Astrocyte (in vitro differentiated cells and primary cell): ENCODE measurements at regions not wholly inside any gene's neighbourhood (a gene's known extent, or its start where the extent isn't known, plus 50 kb on each side); places are given as distances from the start of the nearest gene placed in this dataset.

Experiments
- EZH2 ChIP-seq: IDR thresholded peaks from 2 replicates; pipeline ENCODE4 v1.6.1; 2012; ENCODE audit warnings: mild to moderate bottlenecking, low read length, inconsistent platforms; ENCODE audit not compliant: insufficient read depth
- TF ChIP-seq, protein P1 (sequence below): IDR thresholded peaks from 2 replicates; pipeline ENCODE4 v1.5.1; 2011; ENCODE audit warnings: low read depth, mild to moderate bottlenecking, inconsistent platforms, low read length, moderate library complexity; ENCODE audit not compliant: insufficient read depth

DNA sequence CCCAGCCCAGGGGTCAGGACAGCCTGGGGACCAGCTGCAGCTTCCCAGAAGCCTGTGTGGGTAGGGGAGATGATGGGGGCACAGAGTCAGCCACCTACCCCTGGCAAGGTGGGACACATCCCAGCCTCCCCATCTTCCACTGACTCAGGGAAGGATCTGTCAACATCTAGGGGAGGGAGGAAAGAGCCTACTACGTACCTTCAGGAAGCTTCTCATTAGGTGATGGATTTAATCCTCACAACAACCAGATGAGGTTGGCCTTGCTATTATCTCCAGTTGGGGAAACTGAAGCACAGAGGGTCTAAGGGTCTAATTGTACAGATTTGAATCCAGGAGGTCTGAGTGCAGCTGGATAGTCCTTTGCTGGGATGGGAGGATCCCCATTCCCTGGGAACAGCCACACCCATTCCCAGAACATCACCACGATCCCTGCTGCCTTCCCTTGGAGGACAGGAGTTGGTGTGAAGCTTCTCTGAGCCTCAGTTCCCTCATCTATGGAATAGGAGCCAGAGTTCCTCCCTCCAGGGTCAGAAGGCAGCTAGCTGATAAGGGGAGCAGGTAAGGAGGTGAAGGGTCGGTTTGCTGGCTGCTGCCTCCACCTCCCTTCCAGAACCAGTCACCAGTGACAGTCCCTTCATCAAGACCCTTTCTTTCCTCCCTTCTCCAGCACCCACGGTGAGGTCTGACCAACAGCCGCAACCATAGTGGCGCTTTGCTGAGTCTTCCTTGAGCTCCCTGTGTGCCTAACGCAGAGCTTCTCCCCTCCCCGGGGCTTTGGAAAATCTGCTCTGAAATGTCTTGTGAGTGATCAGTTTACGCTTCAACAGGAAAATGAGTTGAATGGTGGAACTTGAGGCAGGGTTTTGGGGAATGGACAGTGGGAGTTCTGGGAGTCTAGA, 56.8 kb downstream of the CEBPB start:
- TF ChIP-seq, protein P1, sequence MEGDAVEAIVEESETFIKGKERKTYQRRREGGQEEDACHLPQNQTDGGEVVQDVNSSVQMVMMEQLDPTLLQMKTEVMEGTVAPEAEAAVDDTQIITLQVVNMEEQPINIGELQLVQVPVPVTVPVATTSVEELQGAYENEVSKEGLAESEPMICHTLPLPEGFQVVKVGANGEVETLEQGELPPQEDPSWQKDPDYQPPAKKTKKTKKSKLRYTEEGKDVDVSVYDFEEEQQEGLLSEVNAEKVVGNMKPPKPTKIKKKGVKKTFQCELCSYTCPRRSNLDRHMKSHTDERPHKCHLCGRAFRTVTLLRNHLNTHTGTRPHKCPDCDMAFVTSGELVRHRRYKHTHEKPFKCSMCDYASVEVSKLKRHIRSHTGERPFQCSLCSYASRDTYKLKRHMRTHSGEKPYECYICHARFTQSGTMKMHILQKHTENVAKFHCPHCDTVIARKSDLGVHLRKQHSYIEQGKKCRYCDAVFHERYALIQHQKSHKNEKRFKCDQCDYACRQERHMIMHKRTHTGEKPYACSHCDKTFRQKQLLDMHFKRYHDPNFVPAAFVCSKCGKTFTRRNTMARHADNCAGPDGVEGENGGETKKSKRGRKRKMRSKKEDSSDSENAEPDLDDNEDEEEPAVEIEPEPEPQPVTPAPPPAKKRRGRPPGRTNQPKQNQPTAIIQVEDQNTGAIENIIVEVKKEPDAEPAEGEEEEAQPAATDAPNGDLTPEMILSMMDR, result no peak
- TF ChIP-seq EZH2, result no peak
